B cell (primary cell): ENCODE measurements at regions not wholly inside any gene's neighbourhood (a gene's known extent, or its start where the extent isn't known, plus 50 kb on each side); places are given as distances from the start of the nearest gene placed in this dataset.

Experiments used
- ATAC-seq: fragments of 200-7000 bp; cut with Tn5 transposase; one replicate; pipeline ENCODE4 v1.10.0; 2021; ENCODE audit warnings: low read depth, mild to moderate bottlenecking, moderate number of reproducible peaks, moderate library complexity
- CTCF ChIA-PET: fragments of 350-600 bp; sonication (Branson Sonifier 250); formaldehyde crosslinking; loops from one replicate; lab custom pipeline; 2021; ENCODE audit warnings: antibody characterized with exemption, inconsistent platforms; lab: Charles Lee
- POLR2A ChIA-PET: fragments of 350-600 bp; sonication (Branson Sonifier 250); formaldehyde crosslinking; loops from one replicate; lab custom pipeline; 2021; ENCODE audit warnings: antibody characterized with exemption; lab: Charles Lee
- DNase-seq: peaks from one replicate; pipeline ENCODE4 v3.0.0; 2013
- H2AFZ ChIP-seq: 2 replicates; pipeline ENCODE4 v1.6.1; 2012; ENCODE audit warnings: mild to moderate bottlenecking, low read depth, low read length; ENCODE audit not compliant: insufficient read depth, poor library complexity, severe bottlenecking
- H3K27ac ChIP-seq, 2 donors: 1 replicate in 1 of 2; 2 replicates in 1 of 2; pipeline ENCODE4 v1.5.1; 2012 to 2013; ENCODE audit warnings: low read length in 2 of 2, mild to moderate bottlenecking in 2 of 2, moderate library complexity in 1 of 2
- H3K27me3 ChIP-seq, 4 experiments: fragments of 200-600 bp in 1 of 4; sonication (generic) in 1 of 4; replicated peaks in 1 of 4; 1 replicate in 2 of 4; 2 replicates in 2 of 4; pipeline versions ENCODE4 v1.6.1 to v1.7.0; 2013 to 2016; ENCODE audit warnings: low read length in 3 of 4, mild to moderate bottlenecking in 2 of 4, mixed read lengths in 1 of 4, moderate library complexity in 1 of 4; ENCODE audit not compliant: insufficient read depth in 4 of 4, control insufficient read depth in 3 of 4; ENCODE audit errors: control extremely low read depth in 1 of 4
- H3K36me3 ChIP-seq, 2 experiments: replicated peaks in 1 of 2; 1 replicate in 1 of 2; 2 replicates in 1 of 2; pipeline versions ENCODE4 v1.6.1 to v1.7.1; 2013; ENCODE audit warnings: low read length in 1 of 2; ENCODE audit not compliant: insufficient read depth in 2 of 2, control insufficient read depth in 1 of 2; ENCODE audit errors: control extremely low read depth in 1 of 2, extremely low read depth in 1 of 2
- H3K4me1 ChIP-seq, 2 donors: fragments of 200-600 bp in 1 of 2; sonication (generic) in 1 of 2; 1 replicate in 1 of 2; 2 replicates in 1 of 2; pipeline versions ENCODE4 v1.5.1 to v1.6.1; 2013 to 2017; ENCODE audit warnings: low read length in 2 of 2; ENCODE audit not compliant: control insufficient read depth in 2 of 2, insufficient read depth in 2 of 2
- H3K4me2 ChIP-seq: replicated peaks from 2 replicates; pipeline ENCODE3; 2012; ENCODE audit warnings: mild to moderate bottlenecking, low read depth, low read length; ENCODE audit not compliant: poor library complexity, severe bottlenecking
- H3K4me3 ChIP-seq, 5 experiments: fragments of 200-600 bp in 1 of 5; sonication (generic) in 1 of 5; 1 replicate in 3 of 5; 2 replicates in 2 of 5; pipeline versions ENCODE4 v1.5.1 to v1.7.0; 2011 to 2016; ENCODE audit warnings: low read length in 4 of 5, mild to moderate bottlenecking in 4 of 5, low read depth in 2 of 5, control low read depth in 1 of 5, moderate library complexity in 1 of 5; ENCODE audit not compliant: insufficient read depth in 1 of 5; ENCODE audit errors: control extremely low read depth in 1 of 5, extremely low read depth in 1 of 5
- H3K79me2 ChIP-seq: fragments of 200-600 bp; sonication (generic); one replicate; pipeline ENCODE4 v1.6.0; 2016; ENCODE audit warnings: low read length; ENCODE audit not compliant: control insufficient read depth, insufficient read depth
- H3K9ac ChIP-seq: fragments of 200-600 bp; sonication (generic); 2 replicates; pipeline ENCODE4 v1.6.1; 2017; ENCODE audit warnings: mild to moderate bottlenecking, low read length, moderate library complexity
- H3K9me3 ChIP-seq, 3 donors: one replicate each; pipeline versions ENCODE4 v1.6.1 to v1.7.1; 2013; ENCODE audit warnings: low read length in 2 of 3; ENCODE audit not compliant: control insufficient read depth in 2 of 3, insufficient read depth in 1 of 3; ENCODE audit errors: control extremely low read depth in 1 of 3
- H4K20me1 ChIP-seq: 2 replicates; pipeline ENCODE4 v1.6.0; 2012; ENCODE audit warnings: mild to moderate bottlenecking, low read length; ENCODE audit not compliant: insufficient read depth, control insufficient read depth, poor library complexity, severe bottlenecking
- H3K27ac Mint-ChIP-seq: one replicate; pipeline ENCODE4 v1.8.0; 2021; ENCODE audit warnings: mixed read lengths
- H3K27me3 Mint-ChIP-seq: one replicate; pipeline ENCODE4 v1.8.0; 2021; ENCODE audit warnings: mixed read lengths
- H3K4me1 Mint-ChIP-seq: one replicate; pipeline ENCODE4 v1.8.0; 2021; ENCODE audit warnings: mixed read lengths
- H3K4me3 Mint-ChIP-seq: one replicate; pipeline ENCODE4 v1.8.0; 2021; ENCODE audit warnings: mixed read lengths
- H3K9me3 Mint-ChIP-seq: one replicate; pipeline ENCODE4 v1.8.0; 2022; ENCODE audit warnings: mixed read lengths; ENCODE audit not compliant: insufficient read depth
- EZH2 ChIP-seq: IDR thresholded peaks from 2 replicates; pipeline ENCODE4 v1.6.1; 2012; ENCODE audit warnings: borderline replicate concordance, low read depth, mild to moderate bottlenecking, moderate library complexity, low read length; ENCODE audit not compliant: insufficient read depth, poor library complexity, severe bottlenecking
- WGBS: methylation state at CpG from one replicate; pipeline ENCODE4 v1.1.5; 2013; ENCODE audit warnings: missing lambda C conversion rate; ENCODE audit not compliant: insufficient coverage; 5-methylcytosine and 5-hydroxymethylcytosine counted together
- intact Hi-C: fragments of 100-400 bp; cut with micrococcal nuclease; formaldehyde crosslinking; loops from one replicate; pipeline ENCODE4 v1.10.0; 2022
- TF ChIP-seq, protein P1 (sequence below): fragments of 200-600 bp; IDR thresholded peaks from one replicate; pipeline ENCODE4 v1.8.0; 2022; ENCODE audit warnings: antibody characterized with exemption, mild to moderate bottlenecking

- ChIA-PET CTCF (no interaction called here), POLR2A (no interaction called here)
- no peak for ATAC-seq
- H3K4me3 ChIP-seq = no peak overlapping the region
- no peaks in the 10 kb centered on the region for H3K4me1 ChIP-seq
- no peak overlapping the region for H3K9ac ChIP-seq
- WGBS = 90% methylated on average over 8 of the region's 8 CpGs
- Mint-ChIP-seq H3K27ac (no peak overlapping the region), H3K9me3 (peaks cover 3% of the 10 kb centered on the region), H3K27me3 (no peaks in the 10 kb centered on the region), H3K4me1 (no peaks in the 10 kb centered on the region), H3K4me3 (no peak overlapping the region)
- H4K20me1 ChIP-seq = no peaks in the 10 kb centered on the region
- no peaks in the 10 kb centered on the region for H3K36me3 ChIP-seq
- H3K27ac ChIP-seq = no peak overlapping the region
- peaks cover 0 to 3% (median 0%) of the 10 kb centered on the region in 3 donors for H3K9me3 ChIP-seq
- H3K79me2 ChIP-seq = no peaks in the 10 kb centered on the region
- no peak overlapping the region for H3K4me2 ChIP-seq
- no peak for DNase-seq
- no peak for TF ChIP-seq EZH2
- TF ChIP-seq, protein P1, sequence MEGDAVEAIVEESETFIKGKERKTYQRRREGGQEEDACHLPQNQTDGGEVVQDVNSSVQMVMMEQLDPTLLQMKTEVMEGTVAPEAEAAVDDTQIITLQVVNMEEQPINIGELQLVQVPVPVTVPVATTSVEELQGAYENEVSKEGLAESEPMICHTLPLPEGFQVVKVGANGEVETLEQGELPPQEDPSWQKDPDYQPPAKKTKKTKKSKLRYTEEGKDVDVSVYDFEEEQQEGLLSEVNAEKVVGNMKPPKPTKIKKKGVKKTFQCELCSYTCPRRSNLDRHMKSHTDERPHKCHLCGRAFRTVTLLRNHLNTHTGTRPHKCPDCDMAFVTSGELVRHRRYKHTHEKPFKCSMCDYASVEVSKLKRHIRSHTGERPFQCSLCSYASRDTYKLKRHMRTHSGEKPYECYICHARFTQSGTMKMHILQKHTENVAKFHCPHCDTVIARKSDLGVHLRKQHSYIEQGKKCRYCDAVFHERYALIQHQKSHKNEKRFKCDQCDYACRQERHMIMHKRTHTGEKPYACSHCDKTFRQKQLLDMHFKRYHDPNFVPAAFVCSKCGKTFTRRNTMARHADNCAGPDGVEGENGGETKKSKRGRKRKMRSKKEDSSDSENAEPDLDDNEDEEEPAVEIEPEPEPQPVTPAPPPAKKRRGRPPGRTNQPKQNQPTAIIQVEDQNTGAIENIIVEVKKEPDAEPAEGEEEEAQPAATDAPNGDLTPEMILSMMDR = no peak
- no peak overlapping the region for H2AFZ ChIP-seq
- no peaks in the 10 kb centered on the region for H3K27me3 ChIP-seq
- intact Hi-C loops = no loop called here
These were observed 742.4 kb downstream of the GALR1 start for GRCh38 chr18:77992057-77992456.

- Histone ChIP-seq H3K36me3 (no peaks in the 10 kb centered on the region), H2AFZ (no peak overlapping the region), H3K4me2 (no peak overlapping the region), H3K79me2 (no peaks in the 10 kb centered on the region), H3K4me3 (no peak overlapping the region), H3K27me3 (no peaks in the 10 kb centered on the region), H4K20me1 (no peaks in the 10 kb centered on the region), H3K9me3 (peaks cover 0 to 3% (median 0%) of the 10 kb centered on the region in 3 donors), H3K27ac (no peak overlapping the region), H3K4me1 (no peaks in the 10 kb centered on the region), H3K9ac (no peak overlapping the region)
- ChIA-PET CTCF (no interaction called here), POLR2A (no interaction called here)
- ATAC-seq (no peak), DNase-seq (no peak)
- Mint-ChIP-seq H3K27ac (no peak overlapping the region), H3K27me3 (no peaks in the 10 kb centered on the region), H3K4me1 (no peaks in the 10 kb centered on the region), H3K9me3 (peaks cover 3% of the 10 kb centered on the region), H3K4me3 (no peak overlapping the region)
- 89% methylated on average over 22 of the region's 25 CpGs for WGBS
- TF ChIP-seq, protein P1 = no peak
- TF ChIP-seq EZH2 = no peak
- intact Hi-C loops = no loop called here
These were observed 743.7 kb downstream of the GALR1 start for GRCh38 chr18:77993188-77993981.
